Cardiac muscle cell (in vitro differentiated cells and primary cell): ENCODE measurements at regions not wholly inside any gene's neighbourhood (a gene's known extent, or its start where the extent isn't known, plus 50 kb on each side); places are given as distances from the start of the nearest gene placed in this dataset.

Experiments
- DNase-seq, 2 donors: peaks; one replicate each; pipeline versions ENCODE4 v3.0.0 to v3.0.0-alpha.2; 2010 to 2017; ENCODE audit warnings: low read depth in 1 of 2, low spot score in 1 of 2
- H3K27ac ChIP-seq: fragments of 200-600 bp; sonication (generic); 2 replicates; pipeline ENCODE4 v1.5.1; 2016
- H3K27me3 ChIP-seq: fragments of 200-600 bp; sonication (generic); 2 replicates; pipeline ENCODE4 v1.6.0; 2016; ENCODE audit warnings: control low read depth
- H3K36me3 ChIP-seq: fragments of 200-600 bp; sonication (generic); 2 replicates; pipeline ENCODE4 v1.5.1; 2016; ENCODE audit warnings: control low read depth
- H3K4me1 ChIP-seq: fragments of 200-600 bp; sonication (generic); 2 replicates; pipeline ENCODE4 v1.8.1; 2017; ENCODE audit warnings: low read depth, mild to moderate bottlenecking, mixed run types
- H3K4me3 ChIP-seq: fragments of 200-600 bp; sonication (generic); 2 replicates; pipeline ENCODE4 v1.5.1; 2016; ENCODE audit warnings: mild to moderate bottlenecking
- H3K9me3 ChIP-seq: fragments of 200-600 bp; sonication (generic); 2 replicates; pipeline ENCODE4 v1.5.1; 2017; ENCODE audit warnings: low read depth, mild to moderate bottlenecking, control low read depth
- TF ChIP-seq, protein P1 (sequence below): IDR thresholded peaks from 2 replicates; pipeline ENCODE4 v1.5.1; 2012; ENCODE audit warnings: low read depth, mild to moderate bottlenecking, low read length

GRCh38 chr13:74305876-74306275 lies 171.7 kb upstream of the KLF12 start:
- no peaks in the 10 kb centered on the region for H3K27me3 ChIP-seq
- no peak for DNase-seq

DNA sequence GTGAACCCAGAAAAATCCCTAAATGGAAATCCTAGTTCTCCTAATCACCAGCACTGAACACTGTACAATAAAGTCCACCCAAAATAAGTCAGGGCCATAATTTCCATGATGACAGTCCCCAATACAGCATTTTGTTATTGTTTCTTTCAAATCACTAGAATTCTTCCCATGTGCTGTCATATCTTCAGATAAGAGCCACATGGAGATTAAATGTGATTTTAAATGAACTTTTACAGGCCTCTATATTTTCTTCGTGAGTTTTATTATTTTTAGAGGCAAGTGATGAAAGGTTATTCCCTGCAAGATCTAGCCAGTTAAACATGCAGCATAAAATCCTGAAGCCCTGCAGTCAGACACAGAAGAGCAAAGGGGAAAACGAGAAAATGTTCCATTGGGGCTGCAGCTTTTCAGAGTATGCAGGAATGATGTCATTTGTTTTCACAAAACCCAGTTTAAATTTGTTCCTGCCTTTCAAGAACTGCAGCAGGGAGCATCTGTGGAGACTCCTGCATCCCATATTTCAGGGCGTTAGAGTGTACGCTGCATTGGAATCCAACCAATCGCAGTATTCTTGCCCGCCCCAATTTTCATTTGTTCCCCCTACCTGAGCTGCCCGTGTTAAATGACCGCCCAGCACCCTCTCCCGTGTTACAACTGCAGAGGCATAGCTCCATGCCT lies 167.2 kb upstream of the KLF12 start:
- Histone ChIP-seq H3K27ac (no peak overlapping the region), H3K27me3 (no peaks in the 10 kb centered on the region), H3K9me3 (no peaks in the 10 kb centered on the region), H3K36me3 (no peaks in the 10 kb centered on the region), H3K4me1 (peaks cover 9% of the 10 kb centered on the region), H3K4me3 (no peak overlapping the region)
- no peak for DNase-seq
- TF ChIP-seq, protein P1, sequence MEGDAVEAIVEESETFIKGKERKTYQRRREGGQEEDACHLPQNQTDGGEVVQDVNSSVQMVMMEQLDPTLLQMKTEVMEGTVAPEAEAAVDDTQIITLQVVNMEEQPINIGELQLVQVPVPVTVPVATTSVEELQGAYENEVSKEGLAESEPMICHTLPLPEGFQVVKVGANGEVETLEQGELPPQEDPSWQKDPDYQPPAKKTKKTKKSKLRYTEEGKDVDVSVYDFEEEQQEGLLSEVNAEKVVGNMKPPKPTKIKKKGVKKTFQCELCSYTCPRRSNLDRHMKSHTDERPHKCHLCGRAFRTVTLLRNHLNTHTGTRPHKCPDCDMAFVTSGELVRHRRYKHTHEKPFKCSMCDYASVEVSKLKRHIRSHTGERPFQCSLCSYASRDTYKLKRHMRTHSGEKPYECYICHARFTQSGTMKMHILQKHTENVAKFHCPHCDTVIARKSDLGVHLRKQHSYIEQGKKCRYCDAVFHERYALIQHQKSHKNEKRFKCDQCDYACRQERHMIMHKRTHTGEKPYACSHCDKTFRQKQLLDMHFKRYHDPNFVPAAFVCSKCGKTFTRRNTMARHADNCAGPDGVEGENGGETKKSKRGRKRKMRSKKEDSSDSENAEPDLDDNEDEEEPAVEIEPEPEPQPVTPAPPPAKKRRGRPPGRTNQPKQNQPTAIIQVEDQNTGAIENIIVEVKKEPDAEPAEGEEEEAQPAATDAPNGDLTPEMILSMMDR, result no peak

More at GRCh38 chr13:74305876-74306275, 171.7 kb upstream of the KLF12 start:
- H3K27ac ChIP-seq, result no peak overlapping the region
- H3K9me3 ChIP-seq, result no peaks in the 10 kb centered on the region
- no peak overlapping the region for H3K4me3 ChIP-seq
- H3K36me3 ChIP-seq, result no peaks in the 10 kb centered on the region
- no peaks in the 10 kb centered on the region for H3K4me1 ChIP-seq
- TF ChIP-seq, protein P1, result no peak

GRCh38 chr13:74300162-74300561 lies 166.0 kb upstream of the KLF12 start:
- Histone ChIP-seq H3K4me3 (no peak overlapping the region), H3K27me3 (no peaks in the 10 kb centered on the region), H3K36me3 (no peaks in the 10 kb centered on the region), H3K27ac (no peak overlapping the region), H3K4me1 (peaks cover 12% of the 10 kb centered on the region), H3K9me3 (no peaks in the 10 kb centered on the region)
- DNase-seq, result no peak
- TF ChIP-seq, protein P1, result no peak

- H3K9me3 ChIP-seq, result no peaks in the 10 kb centered on the region
- no peak for DNase-seq
- peaks cover 12% of the 10 kb centered on the region for H3K4me1 ChIP-seq
- no peak overlapping the region for H3K4me3 ChIP-seq
- no peaks in the 10 kb centered on the region for H3K36me3 ChIP-seq
- H3K27me3 ChIP-seq, result no peaks in the 10 kb centered on the region
- TF ChIP-seq, protein P1, result no peak
- H3K27ac ChIP-seq, result no peak overlapping the region
Measured at GRCh38 chr13:74299721-74300120, 165.5 kb upstream of the KLF12 start.

- Histone ChIP-seq H3K4me3 (no peak overlapping the region), H3K4me1 (peaks cover 12% of the 10 kb centered on the region), H3K27me3 (no peaks in the 10 kb centered on the region), H3K36me3 (no peaks in the 10 kb centered on the region), H3K9me3 (no peaks in the 10 kb centered on the region), H3K27ac (no peak overlapping the region)
- no peak for DNase-seq
- TF ChIP-seq, protein P1, result no peak
Measured at GRCh38 chr13:74298923-74299322, 164.7 kb upstream of the KLF12 start.
